ENCODE measurements at regions not wholly inside any gene's neighbourhood (a gene's known extent, or its start where the extent isn't known, plus 50 kb on each side); places are given as distances from the start of the nearest gene placed in this dataset.

DNA sequence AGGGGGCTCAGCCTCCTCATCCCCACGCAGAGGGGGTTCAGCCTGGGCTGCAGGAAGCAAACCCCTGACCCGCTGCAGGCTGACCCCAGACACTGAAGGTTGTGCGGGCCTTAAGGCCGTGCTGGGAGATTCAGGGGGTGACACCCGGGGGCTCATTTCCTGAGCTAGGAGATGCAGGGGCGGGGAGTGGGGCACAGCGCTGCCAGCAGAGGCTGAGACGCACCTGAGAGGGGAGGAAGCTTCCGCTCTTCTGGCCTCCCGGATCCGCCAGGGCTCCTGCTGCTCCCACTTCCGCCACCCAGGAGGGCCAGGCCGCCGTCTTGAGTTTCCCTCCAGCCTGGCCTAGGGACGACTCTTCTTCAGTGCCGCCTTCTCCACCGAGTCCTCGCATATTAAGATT, 173.2 kb upstream of the FOXF1 start:
- no peak for DNase-seq
- Mint-ChIP-seq H3K36me3 (ENCODE audit: low read depth) (no peaks in the 10 kb centered on the region), H3K27ac (no peak overlapping the region), H3K4me3 (no peak overlapping the region), H3K9me3 (no peaks in the 10 kb centered on the region), H3K27me3 (ENCODE audit: low read depth, poor library complexity) (peaks cover 84% of the 10 kb centered on the region), H3K4me1 (peaks cover 29% of the 10 kb centered on the region)
- TF ChIP-seq, protein P1, sequence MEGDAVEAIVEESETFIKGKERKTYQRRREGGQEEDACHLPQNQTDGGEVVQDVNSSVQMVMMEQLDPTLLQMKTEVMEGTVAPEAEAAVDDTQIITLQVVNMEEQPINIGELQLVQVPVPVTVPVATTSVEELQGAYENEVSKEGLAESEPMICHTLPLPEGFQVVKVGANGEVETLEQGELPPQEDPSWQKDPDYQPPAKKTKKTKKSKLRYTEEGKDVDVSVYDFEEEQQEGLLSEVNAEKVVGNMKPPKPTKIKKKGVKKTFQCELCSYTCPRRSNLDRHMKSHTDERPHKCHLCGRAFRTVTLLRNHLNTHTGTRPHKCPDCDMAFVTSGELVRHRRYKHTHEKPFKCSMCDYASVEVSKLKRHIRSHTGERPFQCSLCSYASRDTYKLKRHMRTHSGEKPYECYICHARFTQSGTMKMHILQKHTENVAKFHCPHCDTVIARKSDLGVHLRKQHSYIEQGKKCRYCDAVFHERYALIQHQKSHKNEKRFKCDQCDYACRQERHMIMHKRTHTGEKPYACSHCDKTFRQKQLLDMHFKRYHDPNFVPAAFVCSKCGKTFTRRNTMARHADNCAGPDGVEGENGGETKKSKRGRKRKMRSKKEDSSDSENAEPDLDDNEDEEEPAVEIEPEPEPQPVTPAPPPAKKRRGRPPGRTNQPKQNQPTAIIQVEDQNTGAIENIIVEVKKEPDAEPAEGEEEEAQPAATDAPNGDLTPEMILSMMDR (IDR thresholded peaks at IDR 0.05), result no peak

DNA sequence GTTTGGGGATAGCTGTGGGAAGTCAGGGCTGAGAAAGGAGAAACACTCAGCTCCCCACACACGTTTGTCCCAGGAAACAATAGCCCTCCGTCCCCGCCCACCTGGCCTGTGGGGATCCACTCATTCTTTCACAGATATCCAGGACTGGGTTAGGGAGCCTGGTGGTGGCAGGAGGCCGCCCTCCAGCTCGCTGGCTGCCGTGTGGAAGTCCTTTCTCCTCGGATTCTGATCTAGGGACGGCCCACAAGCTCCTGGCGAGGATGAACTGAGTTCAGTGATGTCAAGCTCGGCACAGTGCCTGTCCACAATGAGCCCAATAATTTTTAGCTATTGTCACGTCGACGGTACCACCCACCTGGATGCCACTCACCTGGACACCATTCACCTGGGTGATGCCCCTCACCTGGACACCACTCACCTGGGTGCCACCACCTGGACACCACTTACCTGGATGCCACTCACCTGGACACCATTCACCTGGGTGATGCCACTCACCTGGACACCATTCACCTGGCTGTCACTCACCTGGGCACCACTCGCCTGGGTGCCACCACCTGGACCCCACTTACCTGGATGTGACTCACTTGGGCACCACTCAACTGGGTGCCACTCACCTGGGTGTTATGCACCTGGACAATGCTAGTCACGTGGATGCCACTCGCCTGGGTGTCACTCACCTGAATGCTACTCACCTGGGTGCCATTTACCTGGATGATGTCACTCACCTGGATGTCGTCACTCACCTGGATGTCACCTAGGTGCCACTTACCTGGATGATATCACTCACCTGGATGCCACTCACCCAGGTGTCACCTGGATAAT, 172.5 kb upstream of the FOXF1 start:
- Mint-ChIP-seq H3K27ac (no peak overlapping the region), H3K4me3 (no peak overlapping the region)
- TF ChIP-seq, protein P1 (IDR thresholded peaks at IDR 0.05), result no peak

DNA sequence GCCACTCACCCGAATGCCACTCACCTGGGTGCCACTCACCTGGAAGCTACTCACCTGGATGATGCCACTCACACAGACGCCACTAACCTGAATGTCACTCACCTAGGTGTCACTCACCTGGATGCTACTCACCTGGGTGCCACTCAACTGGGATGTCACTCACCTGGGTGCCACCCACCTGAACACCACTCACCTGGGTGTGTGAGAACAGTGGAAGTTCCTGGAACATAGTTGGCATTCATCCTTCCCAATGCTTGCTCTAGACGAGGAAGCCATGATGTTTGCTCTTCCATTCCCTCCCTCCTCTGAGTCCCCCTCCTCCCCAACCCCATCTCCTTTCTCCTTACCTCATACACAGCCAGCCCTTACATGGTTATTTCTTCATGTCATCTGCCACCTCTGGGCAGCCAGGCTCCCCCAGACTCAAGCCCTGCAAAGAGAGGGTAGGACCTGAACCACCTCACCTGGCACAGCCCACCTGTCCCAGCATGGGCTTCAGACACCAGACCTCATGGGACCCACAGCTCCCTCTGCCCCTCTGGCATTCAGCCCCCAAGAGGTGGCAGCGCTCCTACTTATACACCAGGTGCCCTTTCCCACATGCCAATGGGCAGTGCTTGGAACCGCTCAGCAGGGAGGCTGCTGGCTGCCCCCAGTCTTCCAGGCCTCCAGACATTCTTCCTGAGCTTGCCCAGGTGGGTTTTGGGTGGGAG, 171.8 kb upstream of the FOXF1 start:
- Mint-ChIP-seq H3K36me3 (ENCODE audit: low read depth) (no peaks in the 10 kb centered on the region), H3K4me3 (no peak overlapping the region), H3K27ac (no peak overlapping the region), H3K27me3 (ENCODE audit: low read depth, poor library complexity) (peaks cover 84% of the 10 kb centered on the region), H3K4me1 (peaks cover 32% of the 10 kb centered on the region), H3K9me3 (no peaks in the 10 kb centered on the region)
- TF ChIP-seq, protein P1 (IDR thresholded peaks at IDR 0.05), result no peak
- no peak for DNase-seq

More for the DNA sequence above, 172.5 kb upstream of the FOXF1 start:
- Mint-ChIP-seq H3K36me3 (ENCODE audit: low read depth) (no peaks in the 10 kb centered on the region), H3K9me3 (no peaks in the 10 kb centered on the region), H3K27me3 (ENCODE audit: low read depth, poor library complexity) (peaks cover 84% of the 10 kb centered on the region), H3K4me1 (peaks cover 29% of the 10 kb centered on the region)
- no peak for DNase-seq

- H3K9me3 Mint-ChIP-seq, result no peaks in the 10 kb centered on the region
- no peak overlapping the region for H3K27ac Mint-ChIP-seq
- peaks cover 33% of the 10 kb centered on the region for H3K4me1 Mint-ChIP-seq
- H3K36me3 Mint-ChIP-seq (ENCODE audit: low read depth), result no peaks in the 10 kb centered on the region
- H3K4me3 Mint-ChIP-seq, result no peak overlapping the region
- H3K27me3 Mint-ChIP-seq (ENCODE audit: low read depth, poor library complexity), result peaks cover 83% of the 10 kb centered on the region
- TF ChIP-seq, protein P1 (IDR thresholded peaks at IDR 0.05), result no peak
- no peak for DNase-seq
These were observed 168.0 kb upstream of the FOXF1 start for GRCh38 chr16:86342161-86342834.

DNA sequence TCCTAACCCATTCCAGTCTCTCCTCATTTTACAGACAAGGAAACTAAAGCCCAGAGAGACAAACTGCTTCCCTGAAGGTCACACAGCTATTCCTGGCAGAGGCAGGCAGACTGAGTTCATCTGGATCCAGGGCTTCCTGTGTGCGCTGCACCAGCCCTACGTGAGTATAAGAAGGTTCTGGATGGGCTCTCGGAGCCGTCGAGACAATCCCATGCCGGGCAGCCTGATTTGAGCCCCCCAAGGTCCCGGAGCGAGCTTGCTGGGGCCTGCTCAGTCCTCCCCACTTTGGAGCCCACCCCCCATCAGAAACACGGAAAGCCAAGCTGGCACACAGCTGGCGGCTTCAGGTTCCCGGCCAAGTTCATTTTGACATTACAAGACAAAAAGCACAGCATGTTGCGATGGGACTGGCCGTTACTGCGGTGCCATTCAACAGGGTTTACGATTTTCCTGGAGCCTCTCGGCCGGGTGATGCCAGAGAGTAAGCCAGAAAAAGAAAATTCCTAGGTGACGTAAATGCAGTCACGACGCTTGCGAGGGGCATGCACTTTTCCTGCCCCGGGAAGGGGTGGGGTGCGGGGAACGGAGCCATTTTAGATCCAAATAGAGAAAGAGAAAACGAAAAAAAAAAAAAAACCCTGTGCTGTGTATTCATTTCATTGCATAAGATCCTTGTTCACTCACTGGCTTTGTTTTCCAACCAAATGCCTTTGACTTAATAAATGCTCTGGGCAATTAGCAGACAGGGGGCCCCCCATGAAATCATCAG, 167.1 kb upstream of the FOXF1 start:
- no peaks in the 10 kb centered on the region for H3K36me3 Mint-ChIP-seq (ENCODE audit: low read depth)
- peak overlapping the region; percentile 57 for H3K4me3 Mint-ChIP-seq
- H3K27me3 Mint-ChIP-seq (ENCODE audit: low read depth, poor library complexity), result peaks cover 87% of the 10 kb centered on the region
- H3K4me1 Mint-ChIP-seq, result peaks cover 33% of the 10 kb centered on the region
- H3K9me3 Mint-ChIP-seq, result no peaks in the 10 kb centered on the region
- TF ChIP-seq, protein P1 (IDR thresholded peaks at IDR 0.05), result no peak
- H3K27ac Mint-ChIP-seq, result no peak overlapping the region
- no peak for DNase-seq

Measured in nephron progenitor cell (in vitro differentiated cells).